Endometrium (tissue), 2 donors: ENCODE measurements at regions not wholly inside any gene's neighbourhood (a gene's known extent, or its start where the extent isn't known, plus 50 kb on each side); places are given as distances from the start of the nearest gene placed in this dataset.
"Not testable (repeated sequence)": the region's sequence is repeated elsewhere in the genome, so short reads cannot be mapped to it uniquely, and the experiment has no call there.

Experiments
- FAIRE-seq: peaks from 2 replicates; lab custom pipeline; 2012; peaks lifted over from hg19 to GRCh38; lab: Jason Lieb, UNC
- donor health status: control.
- donor health status: control.

DNA sequence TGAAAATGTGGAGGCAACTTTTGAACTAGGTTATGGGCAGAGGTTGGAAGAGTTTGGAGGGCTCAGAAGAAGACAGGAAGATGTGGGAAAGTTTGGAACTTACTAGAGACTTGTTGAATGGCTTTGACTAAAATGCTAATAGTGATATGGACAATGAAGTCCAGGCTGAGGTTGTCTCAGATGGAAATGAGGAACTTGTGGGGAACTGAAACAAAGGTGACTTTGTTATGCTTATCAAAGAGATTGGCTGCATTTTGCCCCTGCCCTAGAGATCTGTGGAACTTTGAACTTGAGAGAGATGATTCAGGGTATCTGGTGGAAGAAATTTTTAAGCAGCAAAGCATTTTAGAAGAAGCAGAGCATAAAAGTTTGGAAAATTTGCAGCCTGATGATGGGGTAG is 499.7 kb upstream of the ATP2B1 start:
- FAIRE-seq, result not testable (repeated sequence)

DNA sequence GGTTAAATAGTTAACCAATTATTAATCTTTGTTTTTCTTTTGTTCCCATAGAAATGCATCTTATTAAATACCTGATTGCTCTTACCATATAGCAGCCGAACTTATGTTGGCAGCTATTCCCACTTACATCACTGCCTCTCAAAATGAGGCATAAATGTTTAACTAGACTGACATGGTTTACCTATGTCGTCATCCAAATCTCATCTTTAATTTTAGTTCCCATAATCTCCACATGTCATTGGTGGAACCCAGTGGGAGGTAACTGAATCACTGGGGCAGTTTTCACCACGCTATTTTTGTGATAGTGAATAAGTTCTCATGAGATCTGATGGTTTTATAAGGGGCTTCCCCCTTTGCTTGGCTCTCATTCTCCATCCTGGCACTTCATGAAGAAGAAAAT is 499.2 kb upstream of the ATP2B1 start:
- FAIRE-seq, result no peak

DNA sequence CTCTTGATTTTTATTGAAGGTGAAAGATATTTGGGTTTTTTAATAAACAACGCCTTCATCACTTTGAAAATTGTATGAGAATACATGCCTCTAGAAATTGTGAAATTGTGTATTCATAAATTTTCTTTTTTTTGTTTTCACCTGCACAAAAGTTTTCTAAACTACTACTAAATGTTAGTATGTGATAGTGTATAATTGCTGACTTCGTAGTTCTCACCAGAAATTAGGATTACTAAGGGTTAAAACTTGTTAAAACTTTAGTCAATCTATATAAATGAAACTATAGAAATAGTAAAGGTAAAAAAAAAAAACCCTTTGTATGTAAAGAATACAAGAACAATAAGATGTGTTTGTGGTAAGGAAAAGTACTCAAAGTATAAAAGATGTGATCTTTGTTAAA is 496.5 kb upstream of the ATP2B1 start:
- no peak for FAIRE-seq

DNA sequence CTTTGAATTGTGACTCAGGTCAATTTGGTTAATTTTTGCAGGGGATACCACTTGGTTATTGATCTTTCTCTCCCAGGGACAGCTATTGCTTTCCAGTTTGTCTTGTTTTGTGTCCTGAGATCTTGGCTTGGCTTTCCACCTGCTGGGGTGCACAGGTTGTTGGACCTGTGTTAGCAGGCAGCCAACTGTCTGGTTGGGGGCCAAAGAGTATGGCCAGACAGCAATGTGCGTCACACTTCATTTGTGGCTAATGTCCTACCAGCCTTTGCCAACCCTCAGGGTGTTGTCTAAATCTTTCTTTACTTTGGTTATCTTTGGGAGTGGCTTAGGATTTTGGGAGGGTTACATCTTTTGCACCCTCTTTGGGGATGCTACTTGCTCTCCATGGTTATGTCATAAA is 494.9 kb upstream of the ATP2B1 start:
- FAIRE-seq, result no peak

DNA sequence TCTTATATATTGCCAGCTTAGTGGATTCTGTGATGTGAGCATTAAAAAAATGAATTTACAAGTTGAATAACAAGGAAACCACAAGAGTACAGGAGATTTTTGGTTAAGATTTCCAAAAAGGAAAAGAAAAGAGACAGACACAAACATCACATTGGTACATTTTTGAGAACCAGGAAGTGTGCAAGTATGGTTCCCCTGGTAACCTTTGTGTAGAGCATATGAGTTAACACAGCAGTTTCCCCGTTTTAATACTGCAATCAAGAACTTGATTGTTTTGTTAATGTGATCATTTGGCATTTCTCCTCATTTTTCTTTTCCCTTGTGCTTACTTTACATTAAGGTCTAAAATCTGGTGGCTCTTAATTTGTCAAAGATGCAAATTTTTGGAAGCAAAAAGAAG is 490.4 kb upstream of the ATP2B1 start:
- peak; percentile 29 for FAIRE-seq

DNA sequence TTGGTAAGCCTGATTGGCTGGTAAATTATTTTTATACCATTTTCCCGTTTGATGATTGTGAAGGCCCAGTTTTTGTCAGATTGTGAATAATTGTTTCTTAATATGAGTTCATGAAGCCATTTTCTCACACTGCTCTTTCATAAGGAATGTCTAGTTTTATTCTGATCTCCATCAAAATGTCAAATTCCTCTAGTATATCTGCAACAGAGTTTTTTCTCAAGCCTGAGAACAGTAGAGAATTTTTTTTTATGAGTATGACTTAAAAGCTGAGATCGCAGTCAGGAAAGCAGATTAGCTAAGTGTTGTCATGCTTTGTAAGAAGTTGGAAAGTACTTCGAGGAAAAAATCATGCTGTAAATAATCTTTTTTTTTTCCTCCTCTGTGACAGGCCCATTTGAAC is 484.9 kb upstream of the ATP2B1 start:
- no peak for FAIRE-seq

DNA sequence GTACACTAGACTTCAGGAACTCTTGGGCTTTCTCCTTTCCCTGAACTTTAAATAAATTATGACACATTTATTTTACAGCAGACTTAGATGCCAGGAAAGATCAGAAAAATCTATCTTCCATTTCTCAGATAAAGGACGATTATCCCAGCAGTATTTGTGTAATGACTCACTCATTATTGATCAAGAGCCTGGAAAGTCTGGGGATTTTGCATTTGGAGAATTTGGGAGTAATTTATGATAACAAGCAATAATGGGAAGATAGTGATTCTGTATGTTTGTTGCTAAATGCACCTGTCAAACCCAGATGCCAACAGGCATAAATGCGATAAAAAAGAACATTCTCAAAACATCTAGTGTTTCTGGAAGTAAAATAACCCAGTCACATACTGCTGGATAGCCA is 480.2 kb upstream of the ATP2B1 start:
- FAIRE-seq, result no peak

DNA sequence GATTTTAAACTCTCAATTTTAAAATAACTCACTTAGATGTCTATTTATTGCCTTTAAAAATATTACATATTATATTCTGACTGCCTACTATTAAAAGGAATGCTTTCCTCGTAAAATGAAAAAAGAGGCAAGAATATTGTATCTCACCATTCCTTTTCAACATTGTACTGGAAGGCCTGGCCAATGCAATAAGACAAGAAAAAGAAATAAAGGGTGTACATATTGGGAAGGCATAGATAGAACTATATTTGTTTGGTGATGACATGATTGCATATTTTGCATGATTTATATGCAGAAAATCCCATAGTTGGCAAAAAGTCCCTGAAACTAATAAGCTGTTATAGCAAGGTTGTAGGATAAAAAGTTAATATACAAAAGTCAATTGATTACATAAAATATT is 474.6 kb upstream of the ATP2B1 start:
- no peak for FAIRE-seq

DNA sequence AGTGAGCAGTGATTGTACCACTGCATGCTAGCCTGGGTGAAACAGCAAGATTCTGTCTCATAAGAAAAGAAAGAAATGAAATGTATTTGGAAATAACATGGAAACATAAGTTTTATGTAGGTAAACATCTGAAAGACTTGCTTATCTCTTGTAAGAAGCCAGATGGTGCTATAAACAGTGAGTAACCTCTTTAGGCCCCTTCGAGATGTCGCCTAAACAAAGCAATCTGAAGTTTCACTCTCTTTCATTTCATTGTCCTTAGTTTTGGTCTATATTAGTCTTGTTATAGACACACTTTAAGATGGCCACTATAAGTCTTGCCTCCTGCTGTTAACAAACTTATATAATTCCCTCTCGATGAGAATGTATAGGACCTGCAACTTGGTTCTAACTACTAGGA is 472.6 kb upstream of the ATP2B1 start:
- FAIRE-seq, result no peak

DNA sequence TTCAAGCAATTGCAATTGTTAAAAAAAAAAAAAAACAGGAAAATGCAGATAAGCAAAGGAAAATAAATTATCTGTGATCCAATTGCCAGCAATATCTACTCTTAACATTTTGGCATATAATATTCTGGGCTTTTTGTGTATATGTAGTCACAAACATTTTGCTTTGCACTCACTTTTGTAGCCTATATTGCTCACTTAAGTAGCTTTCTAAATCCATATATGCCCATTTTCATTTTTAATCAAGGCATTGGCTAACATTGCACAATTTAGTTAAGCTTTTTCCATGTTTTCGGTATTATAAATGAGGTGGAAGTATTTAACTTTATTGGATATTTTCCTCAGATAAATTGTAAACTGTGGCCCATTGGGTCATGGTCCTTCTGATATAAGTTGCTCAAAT is 466.3 kb upstream of the ATP2B1 start:
- FAIRE-seq, result no peak

DNA sequence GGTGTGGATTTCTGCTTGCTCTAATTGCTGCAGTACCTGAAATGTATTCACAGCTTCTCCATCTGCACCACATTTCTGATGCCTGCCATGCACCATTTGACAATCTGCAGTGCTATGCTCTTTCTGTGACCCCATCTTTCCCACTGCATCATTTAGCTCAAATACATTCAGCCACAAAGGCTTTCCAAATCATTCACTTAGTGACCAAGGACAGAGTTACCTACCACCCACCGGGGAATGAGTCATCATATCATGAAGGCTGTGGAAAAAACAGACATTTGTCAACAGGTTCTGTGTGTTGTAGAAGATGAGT is 465.5 kb upstream of the ATP2B1 start:
- no peak for FAIRE-seq

DNA sequence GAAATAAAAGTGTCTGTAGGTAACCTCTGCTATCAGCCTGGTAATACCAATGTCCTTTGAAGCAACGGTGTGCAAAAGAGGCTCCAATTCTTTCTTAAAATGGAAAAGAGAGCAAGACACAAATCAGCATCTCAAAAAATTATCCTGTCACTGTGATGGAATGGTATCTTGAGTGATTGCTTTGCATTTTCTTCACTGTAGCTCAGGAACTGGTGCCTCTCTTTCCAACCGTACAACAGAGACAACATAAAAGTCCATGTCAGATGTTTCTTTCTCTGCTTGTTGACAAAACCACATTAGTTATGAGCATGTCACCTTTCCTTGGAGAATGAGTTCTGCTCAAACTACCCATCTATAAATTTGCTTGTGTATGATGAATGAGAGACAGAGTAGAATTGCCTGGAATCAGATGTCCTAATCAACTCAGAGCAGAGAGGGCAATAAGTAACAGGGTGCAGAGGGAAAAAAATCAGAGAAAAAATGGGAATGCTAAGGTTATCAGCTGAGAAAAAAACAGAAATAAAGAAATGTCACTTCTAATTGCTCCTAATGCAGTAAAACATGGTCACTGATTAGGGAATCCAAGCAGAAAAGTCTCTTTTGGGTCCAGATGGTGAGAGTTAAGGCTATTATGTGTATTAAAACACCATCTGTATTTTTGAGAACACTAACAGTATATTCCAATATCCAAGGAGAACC is 465.0 kb upstream of the ATP2B1 start:
- no peak for FAIRE-seq

DNA sequence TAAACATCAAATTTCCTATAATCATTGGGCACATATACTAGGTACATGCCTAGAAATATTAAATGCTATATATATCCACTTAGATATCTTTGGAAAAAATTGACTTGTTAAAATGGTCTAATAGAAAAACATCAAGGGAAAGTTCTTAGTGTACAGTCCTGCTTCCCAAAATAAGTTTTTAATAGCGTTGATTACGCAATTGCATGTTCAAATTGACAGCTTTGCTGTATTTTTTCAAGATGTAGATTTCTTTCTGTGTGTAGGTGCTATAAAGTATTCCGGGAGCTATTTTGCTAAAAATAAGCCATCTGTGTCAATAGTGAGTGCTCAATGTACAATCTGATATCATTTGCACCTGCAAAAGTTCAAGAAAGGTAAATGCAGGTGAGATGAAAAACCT is 463.9 kb upstream of the ATP2B1 start:
- no peak for FAIRE-seq

DNA sequence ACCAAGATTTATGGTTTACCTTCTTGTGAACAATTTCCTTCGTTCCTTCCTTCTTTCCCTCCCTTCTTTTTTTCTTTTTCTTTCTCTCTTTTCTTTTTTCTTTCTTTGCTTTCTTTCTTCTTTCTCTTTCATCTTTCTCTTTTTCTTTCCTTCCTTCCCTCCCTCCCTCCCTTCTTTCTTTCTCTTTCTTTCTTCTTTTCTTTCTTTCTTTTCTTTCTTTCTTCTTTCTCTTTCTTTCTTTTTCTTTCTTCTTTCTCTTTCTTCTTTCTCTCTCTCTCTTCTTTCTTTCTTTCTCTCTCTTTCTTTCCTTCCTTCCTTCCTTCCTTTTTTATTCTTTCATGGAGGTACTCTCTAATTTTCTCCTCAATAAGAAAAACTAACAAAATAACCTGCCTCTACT is 462.1 kb upstream of the ATP2B1 start:
- FAIRE-seq, result no peak

DNA sequence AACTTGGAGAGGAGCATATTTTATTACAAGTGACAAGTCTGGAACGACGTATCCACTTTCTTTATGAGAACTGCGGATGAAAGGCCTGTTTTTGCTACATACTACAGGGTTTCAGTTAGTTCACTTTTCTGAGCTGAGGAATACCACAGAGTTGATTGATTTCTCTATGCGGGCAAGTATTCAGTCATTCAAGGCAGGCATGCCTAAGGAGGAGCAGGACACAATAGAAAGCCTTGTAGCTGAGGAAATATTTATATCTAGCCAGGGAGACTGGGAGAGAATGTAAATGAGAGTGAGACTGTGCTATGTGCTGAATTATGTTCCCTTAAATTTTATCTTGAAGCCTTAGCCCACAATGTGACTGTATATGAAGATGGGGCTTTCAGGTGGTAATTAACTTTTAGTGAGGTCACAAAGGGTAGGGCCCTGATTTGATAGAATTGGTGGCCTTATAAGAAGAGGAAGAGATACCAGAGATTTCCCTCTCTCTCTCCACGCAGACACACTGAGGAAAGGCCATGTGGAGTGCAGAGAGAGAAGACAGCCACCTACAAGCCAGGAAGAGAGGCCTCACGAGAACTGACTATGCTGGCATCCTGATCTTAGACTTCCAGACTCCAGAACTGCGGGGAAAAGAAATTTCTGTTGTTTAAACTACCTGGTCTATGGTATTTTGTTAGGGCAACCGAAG is 459.0 kb upstream of the ATP2B1 start:
- no peak for FAIRE-seq

DNA sequence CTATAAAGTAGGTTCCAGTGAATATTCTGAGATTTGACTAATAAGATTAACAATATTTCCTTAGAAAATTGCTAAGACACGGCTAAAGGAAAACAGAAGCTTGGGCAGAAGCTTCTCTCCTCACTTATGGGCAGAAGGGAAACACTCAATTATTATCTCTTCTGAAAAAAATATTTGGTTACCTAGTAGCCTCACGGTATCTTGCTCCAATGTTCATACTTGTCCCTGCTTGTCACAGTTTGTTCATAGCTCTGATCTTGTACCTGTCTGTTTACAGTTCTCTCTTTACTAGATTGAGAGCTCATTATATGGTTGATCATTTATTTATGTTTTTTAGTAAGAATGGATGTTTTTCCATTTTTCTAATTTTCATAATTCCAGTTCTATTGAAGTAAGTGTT is 458.0 kb upstream of the ATP2B1 start:
- FAIRE-seq, result no peak

DNA sequence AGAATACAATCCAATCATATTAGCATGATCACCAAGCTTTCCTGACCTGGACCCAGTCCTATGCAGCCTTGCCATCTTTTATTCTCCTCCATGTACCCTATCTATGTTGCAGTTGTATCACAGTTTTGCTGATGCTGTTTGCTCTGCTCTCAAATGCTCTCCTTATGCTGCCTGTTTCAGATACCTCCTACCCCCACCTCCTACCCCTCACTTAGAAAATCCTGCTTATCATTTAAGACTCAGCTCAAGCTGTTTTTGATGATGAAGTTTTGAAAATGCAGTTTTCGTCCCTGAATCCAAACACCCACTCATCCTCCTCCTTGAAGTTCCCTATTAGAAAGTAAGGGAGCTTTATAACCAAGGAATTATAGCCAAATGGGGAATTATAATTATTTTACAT is 457.4 kb upstream of the ATP2B1 start:
- FAIRE-seq, result no peak

DNA sequence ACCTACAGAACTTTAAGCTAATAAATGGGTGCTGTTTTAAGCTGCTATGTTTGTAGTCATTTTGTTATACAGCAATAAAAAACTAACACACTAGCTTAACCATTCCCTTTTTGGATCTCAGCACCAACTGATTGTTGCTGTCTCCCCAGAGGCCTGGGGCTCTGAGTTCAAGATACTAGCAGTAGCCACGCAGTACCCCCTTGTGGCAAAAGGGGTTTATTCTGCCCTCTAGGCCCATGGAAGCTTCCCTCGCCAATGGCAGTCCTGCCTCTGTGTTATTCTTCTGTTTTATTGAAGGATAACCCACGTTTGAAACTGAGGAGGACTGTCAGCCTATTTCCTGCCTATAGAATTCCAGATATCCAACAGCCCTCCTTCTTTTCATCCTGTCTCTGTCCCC is 455.3 kb upstream of the ATP2B1 start:
- FAIRE-seq, result no peak

DNA sequence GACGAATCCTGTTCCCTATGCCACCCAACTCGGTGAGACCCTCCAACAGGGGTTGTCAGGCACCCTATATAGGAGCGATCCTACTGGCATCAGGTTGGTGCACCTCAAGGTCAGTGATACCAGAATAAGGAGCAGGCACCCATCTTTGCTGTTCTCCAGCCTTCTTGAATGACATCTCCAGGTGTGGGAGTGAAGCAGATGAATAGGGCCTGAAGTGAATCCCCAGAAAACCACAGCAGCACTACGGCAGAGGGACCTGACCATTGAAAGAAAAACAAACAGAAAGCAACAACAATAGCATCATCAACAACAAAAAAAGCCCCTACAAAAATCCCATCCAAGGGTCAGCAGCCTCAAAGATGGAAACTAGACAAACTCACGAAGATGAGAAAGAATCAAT is 445.2 kb upstream of the ATP2B1 start:
- no peak for FAIRE-seq

DNA sequence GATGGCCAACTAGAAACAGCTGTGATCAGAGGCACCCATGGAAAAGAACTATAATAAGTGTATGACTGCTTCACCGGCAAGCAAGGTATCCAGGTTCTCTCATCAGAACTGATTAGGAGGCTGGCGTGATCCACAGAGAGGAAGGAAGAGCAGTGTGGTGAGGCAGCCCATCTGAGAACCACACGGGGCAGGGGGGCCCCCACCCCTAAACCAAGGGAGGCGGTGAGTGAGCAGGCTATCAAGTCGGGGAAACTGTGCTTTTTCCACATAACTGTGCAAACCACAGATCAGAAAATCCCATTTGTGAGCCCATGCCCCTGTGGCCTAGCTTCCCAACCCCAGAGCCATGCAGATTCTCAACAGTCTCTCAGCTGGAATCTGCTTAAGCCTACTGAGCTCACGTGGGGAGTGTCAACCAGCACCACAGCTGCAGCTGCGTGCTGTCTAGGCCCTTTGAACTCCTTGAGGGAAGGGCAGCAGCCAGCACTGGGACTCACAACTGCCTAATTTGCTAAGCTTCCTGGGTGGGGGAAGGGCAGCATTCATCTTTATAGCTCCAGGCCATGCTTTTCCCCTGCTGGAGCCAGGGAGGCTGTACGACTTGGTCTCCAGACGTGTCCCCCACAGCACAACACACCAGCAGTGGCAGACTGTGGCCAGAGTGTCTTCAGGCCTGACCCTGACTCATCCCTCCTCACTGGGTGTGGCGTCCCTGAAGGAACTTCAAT is 444.4 kb upstream of the ATP2B1 start:
- FAIRE-seq, result no peak

DNA sequence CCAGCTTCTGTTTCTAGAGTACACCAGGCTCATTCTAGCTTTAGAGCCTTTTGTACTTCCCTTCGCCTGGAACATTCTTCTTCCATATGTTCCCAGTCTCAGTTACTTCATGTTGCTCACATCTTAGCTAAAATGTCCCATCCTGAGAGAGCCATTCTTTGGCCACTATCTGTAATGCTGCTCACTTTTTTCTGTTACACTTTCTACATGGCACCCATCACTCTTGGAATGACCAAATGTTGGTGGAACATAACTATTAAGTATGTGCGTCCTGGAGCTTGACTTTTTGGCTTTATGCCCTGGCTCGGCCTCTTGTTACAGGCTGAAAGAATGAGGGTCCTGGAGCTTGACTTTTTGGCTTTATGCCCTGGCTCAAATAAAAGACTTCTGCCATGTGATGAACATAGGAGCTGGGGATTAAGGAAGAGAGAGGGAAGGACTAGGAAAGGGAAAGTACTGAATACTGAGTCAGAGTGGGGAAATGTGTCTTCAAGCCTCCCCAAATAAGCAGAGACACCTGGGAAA is 442.9 kb upstream of the ATP2B1 start:
- FAIRE-seq, result no peak

DNA sequence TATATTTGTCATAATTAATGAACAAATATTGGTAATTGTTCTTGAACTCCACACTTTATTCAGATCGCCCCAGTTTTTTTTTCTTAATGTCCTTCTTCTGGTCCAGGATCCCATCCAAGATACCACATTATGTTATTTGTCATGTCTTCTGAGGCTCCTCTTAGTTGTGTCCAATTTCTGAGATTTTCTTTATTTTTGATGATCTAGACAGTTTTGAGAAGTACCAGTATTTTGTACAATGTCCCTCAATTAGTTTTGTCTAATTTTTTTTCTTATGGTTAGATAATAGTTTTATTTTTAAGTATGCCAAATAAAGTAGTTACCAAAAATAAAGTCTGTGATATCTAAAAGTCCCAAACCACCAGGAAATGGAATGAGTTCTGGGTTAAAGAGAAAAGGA is 440.8 kb upstream of the ATP2B1 start:
- no peak for FAIRE-seq

DNA sequence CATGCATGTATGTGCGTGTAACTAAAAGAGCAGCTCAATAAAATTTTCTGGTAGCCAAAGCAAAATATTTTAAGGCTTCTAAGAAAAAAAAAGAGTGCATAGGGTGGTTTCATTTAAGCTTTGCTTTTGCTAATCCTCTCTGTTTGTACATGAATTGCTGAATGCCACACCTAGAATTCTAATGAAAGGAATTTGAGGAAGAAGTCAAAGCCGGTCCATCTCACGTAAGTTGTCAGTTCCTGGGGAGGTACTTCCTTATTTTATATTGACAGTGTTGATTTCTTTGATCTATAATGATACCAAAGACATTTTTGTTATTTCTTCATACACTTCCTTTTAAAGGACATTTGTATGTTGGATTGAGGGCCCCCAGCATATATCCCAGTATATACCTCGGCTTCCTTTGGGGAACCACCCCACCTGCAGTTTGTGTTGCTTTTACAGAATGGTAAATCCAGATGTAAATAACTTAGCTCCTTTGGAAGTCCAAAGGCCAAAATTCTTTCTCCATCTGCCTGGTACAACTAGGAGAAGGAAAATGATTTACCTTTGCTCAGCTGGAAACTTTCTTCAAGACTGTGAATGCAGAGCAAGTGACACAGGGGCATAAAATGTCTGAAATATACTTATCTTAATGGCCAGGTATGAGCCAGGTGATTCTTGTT is 420.9 kb upstream of the ATP2B1 start:
- no peak for FAIRE-seq
